Occipital lobe (tissue), 1 donor: ENCODE measurements at regions not wholly inside any gene's neighbourhood (a gene's known extent, or its start where the extent isn't known, plus 50 kb on each side); places are given as distances from the start of the nearest gene placed in this dataset.
"Not testable (repeated sequence)": the region's sequence is repeated elsewhere in the genome, so short reads cannot be mapped to it uniquely, and the experiment has no call there.

Experiments
- DNase-seq: peaks from one replicate; lab custom pipeline; 2025; lab: John Stamatoyannopoulos, UW

GRCh38 chr4:3651267-3651845 is 114.8 kb upstream of the ADRA2C start:
- no peak for DNase-seq

- no peak for DNase-seq
These were observed 116.7 kb upstream of the ADRA2C start for GRCh38 chr4:3649491-3649890.

- DNase-seq, result no peak
These were observed 116.5 kb upstream of the LRPAP1 start for GRCh38 chr4:3648731-3649130.

GRCh38 chr4:3648195-3648594 is 116.0 kb upstream of the LRPAP1 start:
- no peak for DNase-seq

GRCh38 chr4:3647421-3647820 is 115.2 kb upstream of the LRPAP1 start:
- no peak for DNase-seq

- no peak for DNase-seq
These were observed 113.8 kb upstream of the LRPAP1 start for GRCh38 chr4:3645711-3646679.

- DNase-seq, result peak; percentile 13
These were observed 112.8 kb upstream of the LRPAP1 start for GRCh38 chr4:3644849-3645627.

- no peak for DNase-seq
These were observed 111.6 kb upstream of the LRPAP1 start for GRCh38 chr4:3643518-3644433.

- DNase-seq, result no peak
These were observed 110.7 kb upstream of the LRPAP1 start for GRCh38 chr4:3642806-3643517.

GRCh38 chr4:3642056-3642630 is 109.9 kb upstream of the LRPAP1 start:
- no peak for DNase-seq

GRCh38 chr4:3641501-3641900 is 109.3 kb upstream of the LRPAP1 start:
- DNase-seq, result no peak

GRCh38 chr4:3640587-3640962 is 108.4 kb upstream of the LRPAP1 start:
- DNase-seq, result no peak

- no peak for DNase-seq
These were observed 107.7 kb upstream of the LRPAP1 start for GRCh38 chr4:3639613-3640586.

GRCh38 chr4:3638080-3638795 is 106.0 kb upstream of the LRPAP1 start:
- no peak for DNase-seq

GRCh38 chr4:3637326-3638016 is 105.2 kb upstream of the LRPAP1 start:
- DNase-seq, result no peak

- DNase-seq, result no peak
These were observed 104.6 kb upstream of the LRPAP1 start for GRCh38 chr4:3636646-3637320.

- DNase-seq, result not testable (repeated sequence)
These were observed 103.8 kb upstream of the LRPAP1 start for GRCh38 chr4:3636020-3636419.
